Stimulated activated CD4-positive, alpha-beta T cell treated with anti-CD3 and anti-CD28 coated beads, Interleukin-1b, Interleukin-23, amount 100 ng/mL, for 4 hours (primary cell): ENCODE measurements at regions not wholly inside any gene's neighbourhood (a gene's known extent, or its start where the extent isn't known, plus 50 kb on each side); places are given as distances from the start of the nearest gene placed in this dataset.

ENCODE experiments used
- DNase-seq, 2 donors: peaks; one replicate each; pipeline ENCODE4 v3.0.0-alpha.2; 2020; ENCODE audit warnings: low read depth in 2 of 2

- no peak for DNase-seq
These were observed 165.7 kb upstream of the FN1 start for GRCh38 chr2:215601526-215601925.

- no peak for DNase-seq
These were observed 162.6 kb upstream of the FN1 start for GRCh38 chr2:215598376-215598975.

- DNase-seq, result no peak
These were observed 161.7 kb upstream of the FN1 start for GRCh38 chr2:215597577-215597976.

- no peak for DNase-seq
These were observed 158.9 kb upstream of the FN1 start for GRCh38 chr2:215594766-215595165.

- DNase-seq, result no peak
These were observed 154.3 kb upstream of the FN1 start for GRCh38 chr2:215590010-215590745.

- no peak for DNase-seq
These were observed 148.0 kb upstream of the FN1 start for GRCh38 chr2:215583881-215584280.

GRCh38 chr2:215579809-215580208, 143.9 kb upstream of the FN1 start:
- no peak for DNase-seq

GRCh38 chr2:215577356-215577755, 141.5 kb upstream of the FN1 start:
- DNase-seq, result no peak

- no peak for DNase-seq
These were observed 140.7 kb upstream of the FN1 start for GRCh38 chr2:215576572-215576971.

- no peak for DNase-seq
These were observed 137.6 kb upstream of the FN1 start for GRCh38 chr2:215573496-215573895.

GRCh38 chr2:215572341-215572848, 136.5 kb upstream of the FN1 start:
- DNase-seq, result no peak

- no peak for DNase-seq
These were observed 135.8 kb upstream of the FN1 start for GRCh38 chr2:215571689-215572088.

GRCh38 chr2:215567504-215567903, 131.6 kb upstream of the FN1 start:
- no peak for DNase-seq

GRCh38 chr2:215565897-215566296, 130.0 kb upstream of the FN1 start:
- DNase-seq, result no peak

- DNase-seq, result no peak
These were observed 121.8 kb upstream of the FN1 start for GRCh38 chr2:215557701-215558100.

GRCh38 chr2:215556979-215557378, 121.1 kb upstream of the FN1 start:
- DNase-seq, result no peak

- DNase-seq, result no peak
These were observed 119.0 kb upstream of the FN1 start for GRCh38 chr2:215554689-215555498.

- DNase-seq, result no peak
These were observed 118.1 kb upstream of the FN1 start for GRCh38 chr2:215553946-215554345.

- no peak for DNase-seq
These were observed 116.3 kb upstream of the FN1 start for GRCh38 chr2:215552144-215552580.

- DNase-seq, result no peak
These were observed 114.5 kb upstream of the FN1 start for GRCh38 chr2:215550331-215550730.

- no peak for DNase-seq
These were observed 112.8 kb upstream of the FN1 start for GRCh38 chr2:215548714-215549113.

- no peak for DNase-seq
These were observed 106.8 kb upstream of the FN1 start for GRCh38 chr2:215542690-215543089.

GRCh38 chr2:215540658-215541057, 104.8 kb upstream of the FN1 start:
- no peak for DNase-seq
